ENCODE measurements at regions not wholly inside any gene's neighbourhood (a gene's known extent, or its start where the extent isn't known, plus 50 kb on each side); places are given as distances from the start of the nearest gene placed in this dataset.

DNA sequence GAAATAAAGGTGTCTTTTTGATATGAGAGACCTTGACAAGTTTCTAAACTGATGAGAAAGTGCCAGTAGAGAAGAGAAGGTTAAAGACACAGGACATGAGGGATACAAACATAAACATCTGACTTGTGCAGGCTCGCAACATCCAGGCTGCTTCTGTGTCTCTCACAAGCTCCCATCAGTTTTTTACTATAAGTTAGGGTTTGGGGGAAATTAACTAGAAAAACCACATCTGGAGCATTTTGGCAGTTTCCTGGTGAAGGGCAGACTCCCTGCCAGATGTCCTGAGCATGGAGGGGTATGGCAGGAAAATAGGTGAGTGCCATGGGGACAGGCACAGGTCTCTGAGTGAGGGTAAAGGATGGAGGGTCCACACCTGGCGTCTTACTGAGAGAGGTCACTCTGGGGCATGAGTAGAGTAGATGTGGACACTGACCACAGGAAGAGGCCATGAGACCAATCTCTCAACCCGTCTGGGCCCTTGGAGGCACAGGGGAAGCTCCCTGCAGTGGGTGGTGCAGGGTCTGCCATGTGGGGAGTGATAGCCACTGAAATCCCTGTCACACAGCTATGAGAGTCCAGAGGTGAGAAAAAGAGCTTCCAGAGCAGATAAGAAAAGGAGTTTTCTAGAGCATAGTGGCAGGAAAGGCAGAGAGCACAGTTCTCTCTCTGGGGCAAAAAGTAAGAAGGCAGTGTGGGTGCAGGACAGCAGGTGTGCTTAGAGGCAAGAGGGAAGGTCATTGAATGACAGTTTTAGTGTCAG, 193.3 kb upstream of the SYNDIG1 start:
- TF ChIP-seq, protein P1, sequence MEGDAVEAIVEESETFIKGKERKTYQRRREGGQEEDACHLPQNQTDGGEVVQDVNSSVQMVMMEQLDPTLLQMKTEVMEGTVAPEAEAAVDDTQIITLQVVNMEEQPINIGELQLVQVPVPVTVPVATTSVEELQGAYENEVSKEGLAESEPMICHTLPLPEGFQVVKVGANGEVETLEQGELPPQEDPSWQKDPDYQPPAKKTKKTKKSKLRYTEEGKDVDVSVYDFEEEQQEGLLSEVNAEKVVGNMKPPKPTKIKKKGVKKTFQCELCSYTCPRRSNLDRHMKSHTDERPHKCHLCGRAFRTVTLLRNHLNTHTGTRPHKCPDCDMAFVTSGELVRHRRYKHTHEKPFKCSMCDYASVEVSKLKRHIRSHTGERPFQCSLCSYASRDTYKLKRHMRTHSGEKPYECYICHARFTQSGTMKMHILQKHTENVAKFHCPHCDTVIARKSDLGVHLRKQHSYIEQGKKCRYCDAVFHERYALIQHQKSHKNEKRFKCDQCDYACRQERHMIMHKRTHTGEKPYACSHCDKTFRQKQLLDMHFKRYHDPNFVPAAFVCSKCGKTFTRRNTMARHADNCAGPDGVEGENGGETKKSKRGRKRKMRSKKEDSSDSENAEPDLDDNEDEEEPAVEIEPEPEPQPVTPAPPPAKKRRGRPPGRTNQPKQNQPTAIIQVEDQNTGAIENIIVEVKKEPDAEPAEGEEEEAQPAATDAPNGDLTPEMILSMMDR (IDR thresholded peaks at IDR 0.05; ENCODE audit: low read depth, low read length): no peak
- Histone ChIP-seq H3K4me1 (ENCODE audit: low read depth) (no peaks in the 10 kb centered on the region), H3K4me3 (no peak overlapping the region), H3K9me3 (ENCODE audit: low read depth) (no peaks in the 10 kb centered on the region), H3K36me3 (no peaks in the 10 kb centered on the region), H3K27me3 (peaks cover 7% of the 10 kb centered on the region), H3K27ac (no peak overlapping the region)
- DNase-seq (ENCODE audit: low read depth in 1 of 2, low spot score in 1 of 2): no peak

DNA sequence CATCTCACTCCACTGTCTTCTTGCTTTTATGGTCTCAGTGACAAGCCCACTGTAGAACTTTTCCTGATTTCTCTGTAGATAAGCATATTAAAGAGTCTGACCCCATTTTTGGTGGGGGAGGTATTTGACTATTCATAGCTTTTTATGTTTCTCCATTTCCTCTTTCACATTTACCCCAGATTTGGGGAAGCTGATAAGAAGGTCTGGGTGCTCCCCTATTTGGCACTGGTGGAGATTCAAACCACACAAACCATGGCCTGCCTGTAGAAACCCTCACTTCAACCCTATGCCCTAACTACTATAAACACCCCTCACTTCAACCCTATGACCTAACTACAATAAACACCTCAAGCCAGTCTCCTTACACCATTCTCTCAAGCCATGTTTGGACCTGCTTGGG, 196.2 kb upstream of the SYNDIG1 start:
- Histone ChIP-seq H3K27ac (no peak overlapping the region), H3K9me3 (ENCODE audit: low read depth) (no peaks in the 10 kb centered on the region), H3K4me1 (ENCODE audit: low read depth) (no peaks in the 10 kb centered on the region), H3K4me3 (no peak overlapping the region), H3K36me3 (no peaks in the 10 kb centered on the region), H3K27me3 (no peaks in the 10 kb centered on the region)
- DNase-seq (ENCODE audit: low read depth in 1 of 2, low spot score in 1 of 2): no peak
- TF ChIP-seq, protein P1 (IDR thresholded peaks at IDR 0.05; ENCODE audit: low read depth, low read length): no peak

DNA sequence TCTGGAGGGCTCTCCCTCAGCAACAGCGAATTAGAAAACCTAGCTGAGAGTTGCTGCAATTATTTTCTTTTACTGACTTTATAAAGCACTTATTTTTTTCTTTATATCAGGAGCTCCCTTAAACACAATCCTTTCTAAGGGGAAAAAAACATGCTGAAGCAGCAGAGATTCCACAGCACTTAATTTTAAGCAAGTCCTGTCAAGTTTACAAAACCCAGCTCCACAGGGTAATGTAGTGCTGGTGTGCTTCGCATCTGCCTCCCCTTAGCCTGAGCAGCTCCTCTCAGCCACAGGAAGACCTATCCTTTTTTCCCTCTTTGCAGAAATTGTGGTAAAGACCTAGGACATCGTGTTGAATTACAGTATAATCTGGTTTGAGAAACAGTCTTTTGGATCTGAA, 208.1 kb upstream of the SYNDIG1 start:
- no peaks in the 10 kb centered on the region for H3K36me3 ChIP-seq
- DNase-seq (ENCODE audit: low read depth in 1 of 2, low spot score in 1 of 2): peak in 1 of 2 donors; percentile 3

DNA sequence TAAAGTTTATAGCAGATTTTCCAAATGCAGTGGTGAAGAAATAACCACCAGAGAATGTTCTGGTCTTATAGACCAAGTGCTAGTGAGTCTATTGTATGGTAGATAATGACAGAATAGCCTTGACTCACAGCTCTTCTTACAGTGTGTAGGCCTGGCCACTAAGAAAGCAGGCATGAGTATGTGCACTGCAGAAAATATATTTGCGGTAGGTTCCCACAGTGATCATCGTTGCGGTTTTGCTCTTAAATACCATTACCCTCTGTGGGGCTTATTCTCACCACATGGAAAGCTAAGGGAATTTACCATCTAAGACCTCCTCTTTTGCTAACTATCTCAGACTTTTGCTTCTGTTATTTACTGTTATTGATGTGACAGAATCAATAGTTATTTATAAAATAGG, 212.3 kb upstream of the SYNDIG1 start:
- Histone ChIP-seq H3K27me3 (peaks cover 6% of the 10 kb centered on the region), H3K4me1 (ENCODE audit: low read depth) (no peaks in the 10 kb centered on the region), H3K27ac (no peak overlapping the region), H3K36me3 (no peaks in the 10 kb centered on the region), H3K9me3 (ENCODE audit: low read depth) (no peaks in the 10 kb centered on the region), H3K4me3 (no peak overlapping the region)
- DNase-seq (ENCODE audit: low read depth in 1 of 2, low spot score in 1 of 2): no peak
- TF ChIP-seq, protein P1 (IDR thresholded peaks at IDR 0.05; ENCODE audit: low read depth, low read length): no peak

More for the DNA sequence above, 208.1 kb upstream of the SYNDIG1 start:
- Histone ChIP-seq H3K27ac (no peak overlapping the region), H3K4me1 (ENCODE audit: low read depth) (no peaks in the 10 kb centered on the region), H3K4me3 (no peak overlapping the region), H3K27me3 (peaks cover 16% of the 10 kb centered on the region), H3K9me3 (ENCODE audit: low read depth) (no peaks in the 10 kb centered on the region)
- TF ChIP-seq, protein P1 (IDR thresholded peaks at IDR 0.05; ENCODE audit: low read depth, low read length): no peak

DNA sequence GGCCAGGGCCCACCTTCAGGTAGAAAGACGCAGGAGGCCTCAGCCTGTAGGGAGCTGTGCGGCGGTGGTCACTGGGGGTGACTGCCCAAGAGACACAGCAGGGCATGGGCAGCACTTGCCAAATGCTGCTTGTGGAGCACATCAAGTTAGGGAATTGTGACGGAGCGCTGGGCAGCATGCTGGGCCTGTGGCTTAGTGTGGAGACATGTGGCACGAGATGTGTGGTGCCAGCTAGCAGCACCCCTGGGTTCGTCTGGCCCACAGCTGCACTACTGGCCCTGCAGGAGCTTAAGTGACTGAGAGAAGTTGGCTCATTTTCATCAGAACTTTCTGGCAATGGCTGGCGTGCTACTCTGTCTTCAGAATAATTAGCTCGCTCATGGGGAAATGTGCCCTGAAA, 213.1 kb upstream of the SYNDIG1 start:
- Histone ChIP-seq H3K27ac (no peak overlapping the region), H3K27me3 (peaks cover 2% of the 10 kb centered on the region), H3K9me3 (ENCODE audit: low read depth) (no peaks in the 10 kb centered on the region), H3K4me3 (no peak overlapping the region), H3K4me1 (ENCODE audit: low read depth) (no peaks in the 10 kb centered on the region), H3K36me3 (no peaks in the 10 kb centered on the region)
- TF ChIP-seq, protein P1 (IDR thresholded peaks at IDR 0.05; ENCODE audit: low read depth, low read length): no peak
- DNase-seq (ENCODE audit: low read depth in 1 of 2, low spot score in 1 of 2): no peak

Data from cardiac muscle cell (in vitro differentiated cells and primary cell).